Endothelial cell of umbilical vein (primary cell): ENCODE measurements at regions not wholly inside any gene's neighbourhood (a gene's known extent, or its start where the extent isn't known, plus 50 kb on each side); places are given as distances from the start of the nearest gene placed in this dataset.

ENCODE experiments used
- BruUV-seq: library from RNA; stranded (reverse); fragments of 400-500 nt; replicated peaks from 2 replicates; lab custom pipeline; 2021; lab: Mats Ljungman, UMichigan
- CTCF ChIA-PET: fragments of 300-600, 350-600 bp; sonication (Branson Sonifier 250); formaldehyde crosslinking; loops from one replicate; lab custom pipeline; 2021; ENCODE audit warnings: antibody characterized with exemption, inconsistent platforms; lab: Charles Lee
- POLR2A ChIA-PET: fragments of 300-600, 350-600 bp; sonication (Branson Sonifier 250); formaldehyde crosslinking; loops from one replicate; lab custom pipeline; 2021; ENCODE audit warnings: antibody characterized with exemption, inconsistent platforms; lab: Charles Lee
- DNase-seq: peaks from one replicate; pipeline ENCODE4 v3.0.0-alpha.2; 2011; ENCODE audit warnings: low read depth, low spot score
- FAIRE-seq: peaks from 2 replicates; lab custom pipeline; 2011; peaks lifted over from hg19 to GRCh38; lab: Jason Lieb, UNC
- H2AFZ ChIP-seq: 2 replicates; pipeline ENCODE4 v1.6.0; 2012; ENCODE audit warnings: low read depth, low read length, control low read depth, inconsistent platforms
- H3K27ac ChIP-seq: 2 replicates; pipeline ENCODE4 v1.5.1; 2011; ENCODE audit warnings: low read depth, mild to moderate bottlenecking, control low read depth, low read length, moderate library complexity; ENCODE audit not compliant: insufficient read depth
- H3K27me3 ChIP-seq, 2 experiments: 2 replicates each; pipeline versions ENCODE4 v1.6.0 to v1.6.1; 2011; ENCODE audit warnings: low read length in 2 of 2, mixed read lengths in 1 of 2; ENCODE audit not compliant: control insufficient read depth in 2 of 2, insufficient read depth in 2 of 2
- H3K36me3 ChIP-seq, 2 experiments: 2 replicates in 1 of 2; 3 replicates in 1 of 2; pipeline ENCODE4 v1.5.1; 2011; ENCODE audit warnings: low read length in 2 of 2, mild to moderate bottlenecking in 1 of 2, moderate library complexity in 1 of 2; ENCODE audit not compliant: control insufficient read depth in 2 of 2, insufficient read depth in 2 of 2; ENCODE audit errors: extremely low read depth in 1 of 2
- H3K4me1 ChIP-seq: 3 replicates; pipeline ENCODE4 v1.5.1; 2011; ENCODE audit warnings: mild to moderate bottlenecking, low read length; ENCODE audit not compliant: control insufficient read depth, insufficient read depth; ENCODE audit errors: extremely low read depth
- H3K4me2 ChIP-seq: 2 replicates; pipeline ENCODE4 v1.6.1; 2011; ENCODE audit warnings: low read length, control low read depth, mixed read lengths; ENCODE audit not compliant: insufficient read depth
- H3K4me3 ChIP-seq, 3 experiments: fragments of 200-600 bp in 1 of 3; sonication (generic), shearing (Covaris generic) in 1 of 3; replicated peaks in 1 of 3; 2 replicates each; pipeline ENCODE4 v1.5.1; 2011 to 2016; ENCODE audit warnings: control low read depth in 3 of 3, low read length in 3 of 3, mild to moderate bottlenecking in 2 of 3, inconsistent platforms in 1 of 3, low read depth in 1 of 3, moderate library complexity in 1 of 3; ENCODE audit not compliant: insufficient read depth in 1 of 3
- H3K79me2 ChIP-seq: 2 replicates; pipeline ENCODE4 v1.6.0; 2012; ENCODE audit warnings: low read length, inconsistent platforms; ENCODE audit not compliant: control insufficient read depth, insufficient read depth
- H3K9ac ChIP-seq: replicated peaks from 2 replicates; pipeline ENCODE3; 2011; ENCODE audit warnings: low read length, control low read depth; ENCODE audit not compliant: insufficient read depth; ENCODE audit errors: extremely low read depth
- H3K9me1 ChIP-seq: replicated peaks from 3 replicates; pipeline ENCODE4 v1.6.0; 2011; ENCODE audit warnings: mild to moderate bottlenecking, low read length; ENCODE audit not compliant: control insufficient read depth, insufficient read depth; ENCODE audit errors: extremely low read depth
- H3K9me3 ChIP-seq: replicated peaks from 2 replicates; pipeline ENCODE4 v1.5.1; 2012; ENCODE audit warnings: low read length, inconsistent platforms; ENCODE audit not compliant: control insufficient read depth, insufficient read depth
- H4K20me1 ChIP-seq: replicated peaks from 2 replicates; pipeline ENCODE3; 2011; ENCODE audit warnings: mild to moderate bottlenecking, low read length; ENCODE audit not compliant: control insufficient read depth, insufficient read depth; ENCODE audit errors: extremely low read depth
- EZH2 ChIP-seq: IDR thresholded peaks from 2 replicates; pipeline ENCODE4 v1.6.1; 2012; ENCODE audit warnings: borderline replicate concordance, low read depth, mild to moderate bottlenecking, moderate library complexity, low read length, inconsistent platforms; ENCODE audit not compliant: severe bottlenecking
- FOS ChIP-seq: IDR thresholded peaks from 2 replicates; pipeline ENCODE4 v1.6.1; 2011; ENCODE audit warnings: mild to moderate bottlenecking, low read length, moderate library complexity, borderline replicate concordance; ENCODE audit not compliant: insufficient read depth
- GATA2 ChIP-seq: IDR thresholded peaks from 2 replicates; pipeline ENCODE4 v1.7.0; 2011; ENCODE audit warnings: low read depth, mild to moderate bottlenecking, moderate library complexity, mixed read lengths, low read length; ENCODE audit not compliant: insufficient read length, insufficient read depth
- JUN ChIP-seq: IDR thresholded peaks from 2 replicates; pipeline ENCODE4 v1.6.1; 2011; ENCODE audit warnings: borderline replicate concordance, low read depth; ENCODE audit not compliant: insufficient read length, insufficient read depth
- MAX ChIP-seq: IDR thresholded peaks from 2 replicates; pipeline ENCODE4 v1.6.1; 2011; ENCODE audit not compliant: insufficient read depth, insufficient read length
- MYC ChIP-seq: IDR thresholded peaks from one replicate; pipeline ENCODE4 v1.6.1; 2011; ENCODE audit warnings: mild to moderate bottlenecking, low read depth, low read length
- POLR2A ChIP-seq: IDR thresholded peaks from 2 replicates; pipeline ENCODE4 v1.6.1; 2012; ENCODE audit warnings: low read depth, mild to moderate bottlenecking, control low read depth, low read length
- POLR2AphosphoS5 ChIP-seq: IDR thresholded peaks from 2 replicates; pipeline ENCODE4 v1.6.1; 2012; ENCODE audit warnings: low read depth, mild to moderate bottlenecking, control low read depth, low read length, moderate library complexity; ENCODE audit not compliant: insufficient read depth
- dilution Hi-C: fragments of 300-500 bp; cut with MboI; formaldehyde crosslinking; loops from one replicate; pipeline ENCODE4 v1.15.0; 2019; ENCODE audit warnings: low sequenced_read_pairs; ENCODE audit not compliant: extremely low pct_ligation_motif_present
- intact Hi-C: fragments of 100-400 bp; cut with micrococcal nuclease; formaldehyde crosslinking; loops from one replicate; pipeline ENCODE4 v1.10.0; 2022
- TF ChIP-seq, protein P1 (sequence below), 2 donors: IDR thresholded peaks; 1 replicate in 1 of 2; 2 replicates in 1 of 2; pipeline ENCODE4 v1.5.1; 2011; ENCODE audit warnings: low read length in 2 of 2, mild to moderate bottlenecking in 2 of 2, moderate library complexity in 2 of 2, control low read depth in 1 of 2, inconsistent platforms in 1 of 2, low read depth in 1 of 2; ENCODE audit not compliant: insufficient read depth in 1 of 2; ENCODE audit errors: extremely low read depth in 1 of 2

GRCh38 chr15:94131875-94132274, 99.5 kb upstream of the MCTP2 start:
- H3K36me3 ChIP-seq: no peaks in the 10 kb centered on the region
- no peak overlapping the region for H3K27ac ChIP-seq
- no TSS peak for BruUV-seq
- POLR2A ChIA-PET: no interaction called here
- H3K4me1 ChIP-seq: no peaks in the 10 kb centered on the region
- H3K79me2 ChIP-seq: no peaks in the 10 kb centered on the region
- H3K4me2 ChIP-seq: no peak overlapping the region
- CTCF ChIA-PET: no interaction called here
- no peaks in the 10 kb centered on the region for H3K9me3 ChIP-seq
- H3K9me1 ChIP-seq: no peaks in the 10 kb centered on the region
- FAIRE-seq: no peak
- no peaks in the 10 kb centered on the region for H4K20me1 ChIP-seq
- H2AFZ ChIP-seq: no peak overlapping the region
- dilution Hi-C loops (no loop called here), intact Hi-C loops (no loop called here)
- H3K9ac ChIP-seq: no peak overlapping the region
- TF ChIP-seq EZH2 (no peak), FOS (no peak), JUN (no peak), POLR2A (no peak), POLR2AphosphoS5 (no peak), GATA2 (no peak), MAX (no peak), MYC (no peak)
- TF ChIP-seq, protein P1, sequence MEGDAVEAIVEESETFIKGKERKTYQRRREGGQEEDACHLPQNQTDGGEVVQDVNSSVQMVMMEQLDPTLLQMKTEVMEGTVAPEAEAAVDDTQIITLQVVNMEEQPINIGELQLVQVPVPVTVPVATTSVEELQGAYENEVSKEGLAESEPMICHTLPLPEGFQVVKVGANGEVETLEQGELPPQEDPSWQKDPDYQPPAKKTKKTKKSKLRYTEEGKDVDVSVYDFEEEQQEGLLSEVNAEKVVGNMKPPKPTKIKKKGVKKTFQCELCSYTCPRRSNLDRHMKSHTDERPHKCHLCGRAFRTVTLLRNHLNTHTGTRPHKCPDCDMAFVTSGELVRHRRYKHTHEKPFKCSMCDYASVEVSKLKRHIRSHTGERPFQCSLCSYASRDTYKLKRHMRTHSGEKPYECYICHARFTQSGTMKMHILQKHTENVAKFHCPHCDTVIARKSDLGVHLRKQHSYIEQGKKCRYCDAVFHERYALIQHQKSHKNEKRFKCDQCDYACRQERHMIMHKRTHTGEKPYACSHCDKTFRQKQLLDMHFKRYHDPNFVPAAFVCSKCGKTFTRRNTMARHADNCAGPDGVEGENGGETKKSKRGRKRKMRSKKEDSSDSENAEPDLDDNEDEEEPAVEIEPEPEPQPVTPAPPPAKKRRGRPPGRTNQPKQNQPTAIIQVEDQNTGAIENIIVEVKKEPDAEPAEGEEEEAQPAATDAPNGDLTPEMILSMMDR (IDR thresholded peaks at IDR 0.05; ENCODE audit: extremely low read depth in 1 of 2, insufficient read depth in 1 of 2, low read depth in 1 of 2, low read length in 2 of 2): no peak
- no peak for DNase-seq
- no peaks in the 10 kb centered on the region for H3K27me3 ChIP-seq
- H3K4me3 ChIP-seq: no peak overlapping the region
